ENCODE measurements at regions not wholly inside any gene's neighbourhood (a gene's known extent, or its start where the extent isn't known, plus 50 kb on each side); places are given as distances from the start of the nearest gene placed in this dataset.

GRCh38 chr11:79592824-79593223, 152.0 kb upstream of the TENM4 start:
- TF ChIP-seq POLR2AphosphoS5 (IDR thresholded peaks at IDR 0.05) = no peak
- TF ChIP-seq, protein P1, sequence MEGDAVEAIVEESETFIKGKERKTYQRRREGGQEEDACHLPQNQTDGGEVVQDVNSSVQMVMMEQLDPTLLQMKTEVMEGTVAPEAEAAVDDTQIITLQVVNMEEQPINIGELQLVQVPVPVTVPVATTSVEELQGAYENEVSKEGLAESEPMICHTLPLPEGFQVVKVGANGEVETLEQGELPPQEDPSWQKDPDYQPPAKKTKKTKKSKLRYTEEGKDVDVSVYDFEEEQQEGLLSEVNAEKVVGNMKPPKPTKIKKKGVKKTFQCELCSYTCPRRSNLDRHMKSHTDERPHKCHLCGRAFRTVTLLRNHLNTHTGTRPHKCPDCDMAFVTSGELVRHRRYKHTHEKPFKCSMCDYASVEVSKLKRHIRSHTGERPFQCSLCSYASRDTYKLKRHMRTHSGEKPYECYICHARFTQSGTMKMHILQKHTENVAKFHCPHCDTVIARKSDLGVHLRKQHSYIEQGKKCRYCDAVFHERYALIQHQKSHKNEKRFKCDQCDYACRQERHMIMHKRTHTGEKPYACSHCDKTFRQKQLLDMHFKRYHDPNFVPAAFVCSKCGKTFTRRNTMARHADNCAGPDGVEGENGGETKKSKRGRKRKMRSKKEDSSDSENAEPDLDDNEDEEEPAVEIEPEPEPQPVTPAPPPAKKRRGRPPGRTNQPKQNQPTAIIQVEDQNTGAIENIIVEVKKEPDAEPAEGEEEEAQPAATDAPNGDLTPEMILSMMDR (IDR thresholded peaks at IDR 0.05) = no peak
- TF ChIP-seq EP300 (IDR thresholded peaks at IDR 0.05) = no peak
- TF ChIP-seq POLR2A (IDR thresholded peaks at IDR 0.05) = no peak

Data from sigmoid colon (tissue), 4 donors.